Cardiac fibroblast (primary cell): ENCODE measurements at regions not wholly inside any gene's neighbourhood (a gene's known extent, or its start where the extent isn't known, plus 50 kb on each side); places are given as distances from the start of the nearest gene placed in this dataset.
A peak's percentile ranks its signal among the peaks of the same experiment; 100 is the strongest.

Experiments
- DNase-seq, 2 donors: peaks; one replicate each; pipeline versions ENCODE4 v3.0.0 to v3.0.0-alpha.2; 2010; ENCODE audit warnings: low read depth in 2 of 2
- H3K4me3 ChIP-seq, 2 donors: replicated peaks in 1 of 2; 1 replicate in 1 of 2; 2 replicates in 1 of 2; pipeline ENCODE4 v1.5.1; 2011; ENCODE audit warnings: low read depth in 2 of 2, low read length in 2 of 2, mild to moderate bottlenecking in 2 of 2, moderate library complexity in 1 of 2
- TF ChIP-seq, protein P1 (sequence below): IDR thresholded peaks from one replicate; pipeline ENCODE4 v1.5.1; 2011; ENCODE audit warnings: low read depth, mild to moderate bottlenecking, low read length, inconsistent platforms

DNA sequence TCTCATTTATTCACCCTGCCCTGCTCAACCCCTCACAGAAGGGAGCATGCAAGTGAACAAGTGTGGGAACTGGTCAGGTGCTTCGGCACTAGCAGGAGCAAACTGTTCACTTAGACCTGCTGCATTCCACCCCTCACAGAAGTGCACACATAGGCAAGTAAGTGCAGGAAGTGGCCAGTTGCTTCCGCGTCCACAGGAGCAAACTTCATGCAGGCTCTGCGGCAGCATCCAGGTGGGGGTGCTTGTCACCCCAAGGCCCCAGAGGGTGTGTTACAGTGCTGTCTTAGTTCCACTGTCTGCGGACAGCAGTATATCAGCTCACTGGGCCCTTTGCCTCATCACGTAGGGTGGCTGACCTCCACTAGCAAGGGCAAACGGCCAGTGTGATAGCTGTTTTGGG lies 167.3 kb upstream of the AVPR1A start:
- H3K4me3 ChIP-seq = no peak overlapping the region
- no peak for DNase-seq
- TF ChIP-seq, protein P1, sequence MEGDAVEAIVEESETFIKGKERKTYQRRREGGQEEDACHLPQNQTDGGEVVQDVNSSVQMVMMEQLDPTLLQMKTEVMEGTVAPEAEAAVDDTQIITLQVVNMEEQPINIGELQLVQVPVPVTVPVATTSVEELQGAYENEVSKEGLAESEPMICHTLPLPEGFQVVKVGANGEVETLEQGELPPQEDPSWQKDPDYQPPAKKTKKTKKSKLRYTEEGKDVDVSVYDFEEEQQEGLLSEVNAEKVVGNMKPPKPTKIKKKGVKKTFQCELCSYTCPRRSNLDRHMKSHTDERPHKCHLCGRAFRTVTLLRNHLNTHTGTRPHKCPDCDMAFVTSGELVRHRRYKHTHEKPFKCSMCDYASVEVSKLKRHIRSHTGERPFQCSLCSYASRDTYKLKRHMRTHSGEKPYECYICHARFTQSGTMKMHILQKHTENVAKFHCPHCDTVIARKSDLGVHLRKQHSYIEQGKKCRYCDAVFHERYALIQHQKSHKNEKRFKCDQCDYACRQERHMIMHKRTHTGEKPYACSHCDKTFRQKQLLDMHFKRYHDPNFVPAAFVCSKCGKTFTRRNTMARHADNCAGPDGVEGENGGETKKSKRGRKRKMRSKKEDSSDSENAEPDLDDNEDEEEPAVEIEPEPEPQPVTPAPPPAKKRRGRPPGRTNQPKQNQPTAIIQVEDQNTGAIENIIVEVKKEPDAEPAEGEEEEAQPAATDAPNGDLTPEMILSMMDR = no peak

DNA sequence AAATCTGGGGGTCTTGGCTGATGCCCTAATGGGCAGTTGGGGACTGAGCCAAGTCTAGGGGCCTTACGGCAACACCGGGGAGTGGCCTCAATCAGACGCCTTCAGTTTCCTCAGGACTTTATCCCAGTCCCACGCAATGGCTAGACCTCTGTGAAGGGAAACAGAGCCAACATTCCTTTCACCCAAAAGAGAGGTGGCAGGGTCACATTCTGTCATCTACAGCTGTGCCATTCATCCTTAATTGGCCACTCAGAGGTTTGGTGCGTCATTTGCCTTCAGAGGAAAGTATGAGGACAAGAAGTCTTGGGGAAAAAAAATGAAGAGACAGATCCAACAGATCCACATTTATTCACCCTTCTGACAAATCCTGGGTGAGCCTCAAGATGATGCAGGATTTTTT lies 166.9 kb upstream of the AVPR1A start:
- DNase-seq = no peak
- TF ChIP-seq, protein P1 = no peak
- no peak overlapping the region for H3K4me3 ChIP-seq

DNA sequence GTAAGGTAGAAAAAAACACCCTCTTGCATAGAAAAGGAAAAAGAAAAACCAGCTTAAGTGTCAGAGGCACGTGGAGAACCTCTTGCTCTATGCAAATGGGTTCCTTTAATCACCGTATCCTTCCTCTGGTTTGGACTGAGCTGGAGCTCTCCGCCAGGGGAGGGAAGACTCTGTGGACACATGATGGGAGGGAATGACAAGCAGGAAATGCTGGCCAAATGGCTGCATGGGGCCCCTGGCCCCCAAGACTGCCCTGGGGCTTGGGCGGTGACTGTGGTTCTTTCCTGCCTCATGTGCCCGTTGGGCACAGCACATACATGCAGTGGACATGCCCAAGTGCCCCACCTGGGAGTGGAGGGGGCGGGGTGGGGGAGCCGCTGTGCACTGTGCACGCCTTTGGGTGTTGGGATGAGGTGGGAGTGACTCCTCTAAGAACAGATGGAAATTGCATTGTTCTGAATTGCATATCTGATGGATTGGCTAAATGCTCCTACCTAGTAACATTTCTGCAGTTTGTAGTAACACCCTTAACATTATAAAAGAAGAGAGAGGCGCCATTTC lies 166.4 kb upstream of the AVPR1A start:
- DNase-seq = no peak
- TF ChIP-seq, protein P1 = no peak
- H3K4me3 ChIP-seq = no peak overlapping the region

- TF ChIP-seq, protein P1 = no peak
- H3K4me3 ChIP-seq = no peak overlapping the region
- DNase-seq = no peak
Measured at GRCh38 chr12:63313139-63313538, 162.1 kb upstream of the AVPR1A start.

GRCh38 chr12:63308671-63309070 lies 157.7 kb upstream of the AVPR1A start:
- DNase-seq = peak in 1 of 2 donors; percentile 65

DNA sequence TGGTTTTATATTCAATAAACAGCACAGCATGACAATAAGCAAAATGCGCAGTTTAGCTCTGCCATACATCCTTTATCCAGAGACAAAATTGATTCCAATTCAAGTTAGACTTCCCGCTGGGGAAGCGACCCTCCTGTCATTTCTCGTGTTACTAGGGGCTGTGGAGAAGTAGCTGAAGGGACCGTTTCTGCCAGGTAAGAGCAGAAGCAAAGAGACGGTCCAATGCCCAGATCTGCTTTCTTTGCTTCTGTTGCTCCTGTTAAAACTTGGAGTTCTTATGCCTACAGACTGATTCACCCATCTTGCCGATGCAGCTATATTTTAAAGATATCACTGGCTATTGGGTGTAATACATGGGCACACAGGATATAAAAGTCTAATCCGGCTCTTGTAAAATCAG lies 156.8 kb upstream of the AVPR1A start:
- no peak overlapping the region for H3K4me3 ChIP-seq
- TF ChIP-seq, protein P1 = no peak
- no peak for DNase-seq

More at GRCh38 chr12:63308671-63309070, 157.7 kb upstream of the AVPR1A start:
- TF ChIP-seq, protein P1 = no peak
- no peak overlapping the region for H3K4me3 ChIP-seq
